Keratinocyte (primary cell): ENCODE measurements at regions not wholly inside any gene's neighbourhood (a gene's known extent, or its start where the extent isn't known, plus 50 kb on each side); places are given as distances from the start of the nearest gene placed in this dataset.

ENCODE experiments used
- DNase-seq: peaks from one replicate; pipeline ENCODE4 v3.0.0-alpha.2; 2011; ENCODE audit warnings: low read depth, missing footprints, low spot score
- FAIRE-seq: peaks from 2 replicates; lab custom pipeline; 2011; peaks lifted over from hg19 to GRCh38; lab: Jason Lieb, UNC
- H2AFZ ChIP-seq: 2 replicates; pipeline ENCODE4 v1.6.0; 2012; ENCODE audit warnings: low read length, control low read depth, inconsistent platforms; ENCODE audit not compliant: control insufficient read depth
- H3K27ac ChIP-seq: 2 replicates; pipeline ENCODE4 v1.5.1; 2011; ENCODE audit warnings: low read length; ENCODE audit not compliant: control insufficient read depth, insufficient read depth
- H3K27me3 ChIP-seq: 3 replicates; pipeline ENCODE4 v1.6.0; 2011; ENCODE audit warnings: low read length; ENCODE audit not compliant: control insufficient read depth, insufficient read depth; ENCODE audit errors: extremely low read depth
- H3K36me3 ChIP-seq, 2 experiments: 2 replicates in 1 of 2; 3 replicates in 1 of 2; pipeline ENCODE4 v1.5.1; 2011; ENCODE audit warnings: low read length in 2 of 2, mild to moderate bottlenecking in 1 of 2; ENCODE audit not compliant: control insufficient read depth in 2 of 2, insufficient read depth in 2 of 2; ENCODE audit errors: extremely low read depth in 1 of 2
- H3K4me1 ChIP-seq: 3 replicates; pipeline ENCODE4 v1.5.1; 2011; ENCODE audit warnings: low read length; ENCODE audit not compliant: control insufficient read depth, insufficient read depth; ENCODE audit errors: extremely low read depth
- H3K4me2 ChIP-seq: 3 replicates; pipeline ENCODE4 v1.6.0; 2011; ENCODE audit warnings: low read depth, low read length; ENCODE audit not compliant: control insufficient read depth, insufficient read depth; ENCODE audit errors: extremely low read depth
- H3K4me3 ChIP-seq, 3 experiments: fragments of 200-600 bp in 1 of 3; sonication (generic) in 1 of 3; 2 replicates in 2 of 3; 3 replicates in 1 of 3; pipeline ENCODE4 v1.5.1; 2011 to 2016; ENCODE audit warnings: low read length in 3 of 3, mild to moderate bottlenecking in 3 of 3, control low read depth in 2 of 3, inconsistent platforms in 1 of 3, low read depth in 1 of 3, mixed read lengths in 1 of 3, mixed run types in 1 of 3, moderate library complexity in 1 of 3; ENCODE audit not compliant: control insufficient read depth in 2 of 3, insufficient read depth in 2 of 3; ENCODE audit errors: extremely low read depth in 1 of 3
- H3K79me2 ChIP-seq: 2 replicates; pipeline ENCODE4 v1.6.0; 2012; ENCODE audit warnings: low read length; ENCODE audit not compliant: control insufficient read depth, insufficient read depth
- H3K9ac ChIP-seq: 3 replicates; pipeline ENCODE4 v1.6.0; 2011; ENCODE audit warnings: low read length; ENCODE audit not compliant: control insufficient read depth, insufficient read depth; ENCODE audit errors: extremely low read depth
- H3K9me1 ChIP-seq: 3 replicates; pipeline ENCODE4 v1.6.0; 2011; ENCODE audit warnings: low read length; ENCODE audit not compliant: control insufficient read depth, insufficient read depth; ENCODE audit errors: extremely low read depth
- H3K9me3 ChIP-seq: 2 replicates; pipeline ENCODE4 v1.5.1; 2012; ENCODE audit warnings: low read depth, low read length; ENCODE audit not compliant: control insufficient read depth
- H4K20me1 ChIP-seq: 3 replicates; pipeline ENCODE4 v1.6.0; 2011; ENCODE audit warnings: low read length; ENCODE audit not compliant: control insufficient read depth, insufficient read depth; ENCODE audit errors: extremely low read depth
- CTCF ChIP-seq, 3 experiments: IDR thresholded peaks in 1 of 3; conservative IDR thresholded peaks in 1 of 3; optimal IDR thresholded peaks in 1 of 3; 2 replicates in 2 of 3; 3 replicates in 1 of 3; pipeline versions ENCODE3 to v1.5.1; 2011; ENCODE audit warnings: low read length in 3 of 3, mild to moderate bottlenecking in 3 of 3, moderate library complexity in 2 of 3, control low read depth in 1 of 3, inconsistent platforms in 1 of 3; ENCODE audit not compliant: insufficient read depth in 2 of 3; ENCODE audit errors: extremely low read depth in 1 of 3
- EZH2 ChIP-seq: IDR thresholded peaks from one replicate; pipeline ENCODE4 v1.6.1; 2012; ENCODE audit warnings: inconsistent platforms, mild to moderate bottlenecking, low read length, moderate library complexity
- dilution Hi-C: fragments of 300-500 bp; cut with MboI; formaldehyde crosslinking; loops from one replicate; pipeline ENCODE4 v1.7.0; 2020; ENCODE audit warnings: low sequenced_read_pairs; ENCODE audit not compliant: extremely low pct_ligation_motif_present

- no peaks in the 10 kb centered on the region for H4K20me1 ChIP-seq
- DNase-seq, result no peak
- H3K27me3 ChIP-seq, result no peaks in the 10 kb centered on the region
- H3K4me3 ChIP-seq, result no peak overlapping the region
- H3K27ac ChIP-seq, result no peak overlapping the region
- dilution Hi-C loops, result no loop called here
- H3K9ac ChIP-seq, result no peak overlapping the region
- no peak for TF ChIP-seq EZH2
- no peak for TF ChIP-seq CTCF (optimal IDR thresholded peaks at IDR 0.05 in 1 of 3, IDR thresholded peaks at IDR 0.05 in 1 of 3, conservative IDR thresholded peaks at IDR 0.05 in 1 of 3; ENCODE audit: extremely low read depth in 1 of 3, insufficient read depth in 2 of 3, low read length in 3 of 3)
- H3K4me1 ChIP-seq, result no peaks in the 10 kb centered on the region
- FAIRE-seq, result no peak
- H3K9me3 ChIP-seq, result no peaks in the 10 kb centered on the region
- H3K9me1 ChIP-seq, result no peaks in the 10 kb centered on the region
- H3K36me3 ChIP-seq, result no peaks in the 10 kb centered on the region
- H2AFZ ChIP-seq, result no peak overlapping the region
- H3K79me2 ChIP-seq, result no peaks in the 10 kb centered on the region
- no peak overlapping the region for H3K4me2 ChIP-seq
Measured at GRCh38 chr3:22386107-22386506, 635.1 kb upstream of the ZNF385D start.

- Histone ChIP-seq H2AFZ (no peak overlapping the region), H3K4me1 (no peaks in the 10 kb centered on the region), H3K27me3 (no peaks in the 10 kb centered on the region), H4K20me1 (no peaks in the 10 kb centered on the region), H3K9ac (no peak overlapping the region), H3K79me2 (no peaks in the 10 kb centered on the region), H3K36me3 (no peaks in the 10 kb centered on the region), H3K9me3 (no peaks in the 10 kb centered on the region), H3K4me2 (no peak overlapping the region), H3K9me1 (no peaks in the 10 kb centered on the region), H3K27ac (no peak overlapping the region), H3K4me3 (no peak overlapping the region)
- TF ChIP-seq CTCF (optimal IDR thresholded peaks at IDR 0.05 in 1 of 3, IDR thresholded peaks at IDR 0.05 in 1 of 3, conservative IDR thresholded peaks at IDR 0.05 in 1 of 3; ENCODE audit: extremely low read depth in 1 of 3, insufficient read depth in 2 of 3, low read length in 3 of 3) (no peak), EZH2 (no peak)
- DNase-seq (no peak), FAIRE-seq (no peak)
- dilution Hi-C loops, result no loop called here
Measured at GRCh38 chr3:22392286-22392685, 641.3 kb upstream of the ZNF385D start.
